HEK293T (cell line): ENCODE measurements at regions not wholly inside any gene's neighbourhood (a gene's known extent, or its start where the extent isn't known, plus 50 kb on each side); places are given as distances from the start of the nearest gene placed in this dataset.

Experiments used
- CTCF ChIA-PET: fragments of 350-600 bp; formaldehyde crosslinking; extraction: SDS; loops from one replicate; lab custom pipeline; 2021; ENCODE audit warnings: antibody characterized with exemption, inconsistent platforms; lab: Yijun Ruan, JAX
- POLR2A ChIA-PET: fragments of 350-600 bp; formaldehyde crosslinking; extraction: SDS; loops from one replicate; lab custom pipeline; 2020; ENCODE audit warnings: antibody characterized with exemption, inconsistent platforms; lab: Yijun Ruan, JAX
- DNase-seq: peaks from one replicate; pipeline ENCODE4 v3.0.0; 2012; ENCODE audit warnings: mixed read lengths; ENCODE audit errors: extremely low spot score
- ARNT ChIP-seq: fragments of 450-650 bp; IDR thresholded peaks from 2 replicates; pipeline ENCODE4 v1.6.1; 2017; ENCODE audit warnings: mild to moderate bottlenecking
- BHLHE40 ChIP-seq: fragments of 450-650 bp; IDR thresholded peaks from 2 replicates; pipeline ENCODE4 v1.6.1; 2016; ENCODE audit warnings: mild to moderate bottlenecking, moderate library complexity, borderline replicate concordance
- CTBP1 ChIP-seq: fragments of 450-650 bp; IDR thresholded peaks from 2 replicates; pipeline ENCODE4 v1.6.1; 2016; ENCODE audit warnings: borderline replicate concordance
- ELF4 ChIP-seq: fragments of 450-650 bp; IDR thresholded peaks from 2 replicates; pipeline ENCODE4 v1.6.1; 2017; ENCODE audit warnings: antibody characterized with exemption
- FOXA1 ChIP-seq: fragments of 450-650 bp; IDR thresholded peaks from 2 replicates; pipeline ENCODE4 v1.6.1; 2016; ENCODE audit warnings: mild to moderate bottlenecking
- FOXK2 ChIP-seq: fragments of 450-650 bp; IDR thresholded peaks from 2 replicates; pipeline ENCODE4 v1.6.1; 2016; ENCODE audit warnings: mild to moderate bottlenecking
- FOXM1 ChIP-seq: fragments of 450-650 bp; IDR thresholded peaks from 2 replicates; pipeline ENCODE4 v1.6.1; 2017; ENCODE audit warnings: mild to moderate bottlenecking, borderline replicate concordance
- HDGF ChIP-seq: fragments of 450-650 bp; IDR thresholded peaks from 2 replicates; pipeline ENCODE4 v1.6.1; 2017; ENCODE audit warnings: antibody characterized with exemption, borderline replicate concordance
- L3MBTL2 ChIP-seq: fragments of 450-650 bp; conservative IDR thresholded peaks from 2 replicates; pipeline ENCODE4 v1.6.1; 2016; ENCODE audit warnings: mild to moderate bottlenecking
- LEF1 ChIP-seq: fragments of 450-650 bp; IDR thresholded peaks from 2 replicates; pipeline ENCODE4 v1.6.1; 2017; ENCODE audit warnings: mild to moderate bottlenecking, borderline replicate concordance
- NFRKB ChIP-seq: fragments of 450-650 bp; IDR thresholded peaks from 2 replicates; pipeline ENCODE4 v1.6.1; 2016; ENCODE audit warnings: mild to moderate bottlenecking, moderate library complexity
- SP1 ChIP-seq: fragments of 450-650 bp; IDR thresholded peaks from 2 replicates; pipeline ENCODE4 v1.6.1; 2017
- SUZ12 ChIP-seq: fragments of 450-650 bp; IDR thresholded peaks from 2 replicates; pipeline ENCODE4 v1.6.1; 2016; ENCODE audit warnings: mild to moderate bottlenecking
- TARDBP ChIP-seq: fragments of 450-650 bp; IDR thresholded peaks from 2 replicates; pipeline ENCODE4 v1.6.1; 2016
- ZNF384 ChIP-seq: fragments of 450-650 bp; IDR thresholded peaks from 2 replicates; pipeline ENCODE4 v1.6.1; 2016
- TF ChIP-seq, protein P1 (sequence below): fragments of 450-650 bp; IDR thresholded peaks from 2 replicates; pipeline ENCODE4 v1.6.1; 2016

DNA sequence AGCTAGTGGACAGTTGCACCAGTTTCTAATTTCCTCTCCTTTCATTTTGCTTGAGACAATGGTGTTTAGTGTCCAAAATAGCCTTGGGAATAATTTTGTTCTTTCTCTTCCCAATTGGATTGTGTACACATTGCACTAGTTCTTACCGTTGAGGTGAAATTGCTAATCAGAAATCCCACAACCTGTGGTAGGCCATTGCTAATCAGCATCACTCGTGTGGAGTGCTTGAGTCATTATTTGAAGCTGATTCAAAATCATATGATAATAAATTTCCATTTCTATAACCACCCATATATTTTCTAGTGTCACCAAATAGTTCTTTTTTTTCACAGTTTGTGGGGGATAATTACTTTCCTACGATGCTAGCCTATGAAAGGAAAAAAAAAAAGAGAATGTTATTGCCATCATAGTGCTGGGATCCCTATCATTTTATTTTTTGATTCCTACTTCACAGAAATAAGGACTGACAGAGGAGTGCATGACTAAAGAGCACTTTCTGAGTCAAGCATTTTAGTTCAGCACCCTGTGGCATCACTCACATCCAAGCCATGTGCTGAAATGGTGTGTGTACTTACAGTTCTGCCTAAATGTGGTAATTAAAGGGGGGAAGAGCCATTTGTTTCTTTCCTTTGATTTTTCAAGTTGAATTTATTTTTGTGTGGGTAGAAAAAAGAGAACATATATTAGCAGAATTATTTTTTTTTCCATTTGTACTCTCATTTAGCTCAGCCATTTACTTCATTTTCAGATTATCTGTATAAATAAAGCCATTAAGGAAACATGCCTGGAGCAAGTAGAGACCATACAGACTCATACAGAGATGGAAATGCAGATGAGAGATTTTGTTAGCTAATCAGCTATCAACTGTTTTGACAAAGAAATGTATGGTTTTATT lies 108.0 kb upstream of the MEIS2 start:
- ChIA-PET CTCF (interaction anchor here (0.6 kb wide), 1 partner anchor 11 kb away, joined by 3 read pairs; no protein-coding TSS in a partner anchor), POLR2A (no interaction called here)
- no peak for DNase-seq
- TF ChIP-seq ARNT (no peak), L3MBTL2 (no peak)

GRCh38 chr15:37209041-37209363 lies 108.7 kb upstream of the MEIS2 start:
- TF ChIP-seq SP1, result no peak
- no peak for TF ChIP-seq SUZ12
- TF ChIP-seq BHLHE40, result no peak
- TF ChIP-seq FOXM1, result no peak
- no peak for TF ChIP-seq NFRKB
- TF ChIP-seq ARNT, result no peak
- no peak for TF ChIP-seq CTBP1
- no peak for TF ChIP-seq FOXK2
- TF ChIP-seq L3MBTL2, result no peak
- TF ChIP-seq, protein P1, sequence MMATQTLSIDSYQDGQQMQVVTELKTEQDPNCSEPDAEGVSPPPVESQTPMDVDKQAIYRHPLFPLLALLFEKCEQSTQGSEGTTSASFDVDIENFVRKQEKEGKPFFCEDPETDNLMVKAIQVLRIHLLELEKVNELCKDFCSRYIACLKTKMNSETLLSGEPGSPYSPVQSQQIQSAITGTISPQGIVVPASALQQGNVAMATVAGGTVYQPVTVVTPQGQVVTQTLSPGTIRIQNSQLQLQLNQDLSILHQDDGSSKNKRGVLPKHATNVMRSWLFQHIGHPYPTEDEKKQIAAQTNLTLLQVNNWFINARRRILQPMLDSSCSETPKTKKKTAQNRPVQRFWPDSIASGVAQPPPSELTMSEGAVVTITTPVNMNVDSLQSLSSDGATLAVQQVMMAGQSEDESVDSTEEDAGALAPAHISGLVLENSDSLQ, result no peak
- no peak for TF ChIP-seq ZNF384
- no peak for TF ChIP-seq LEF1
- no peak for TF ChIP-seq TARDBP
- TF ChIP-seq FOXA1, result no peak
- no peak for TF ChIP-seq HDGF
- TF ChIP-seq ELF4, result no peak
- no peak for DNase-seq
- CTCF ChIA-PET, result no interaction called here
- POLR2A ChIA-PET, result no interaction called here

DNA sequence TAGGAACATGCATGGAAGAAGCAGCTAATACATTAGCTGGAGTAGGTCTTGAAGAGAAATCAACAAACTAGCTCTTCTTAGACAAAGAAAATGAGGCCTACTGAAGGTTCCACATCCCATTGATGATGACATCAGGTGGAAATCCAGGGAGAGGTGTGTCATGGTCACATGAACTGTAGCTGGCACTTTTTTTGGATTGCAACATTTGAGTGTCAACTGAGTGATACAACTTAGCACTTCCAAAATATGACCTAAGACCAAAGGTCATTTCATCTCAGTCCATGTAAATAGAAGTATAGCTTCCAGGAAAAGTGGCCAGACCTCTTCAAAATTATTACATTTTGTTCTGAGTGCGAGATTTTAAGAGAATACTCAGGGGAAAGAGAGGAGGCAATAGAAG lies 117.2 kb upstream of the MEIS2 start:
- TF ChIP-seq ARNT, result no peak
- TF ChIP-seq LEF1, result no peak
- TF ChIP-seq FOXA1, result no peak
- TF ChIP-seq L3MBTL2, result no peak
- TF ChIP-seq BHLHE40, result no peak
- TF ChIP-seq SP1, result no peak
- no peak for TF ChIP-seq ZNF384
- TF ChIP-seq NFRKB, result no peak
- TF ChIP-seq, protein P1, result no peak
- no peak for TF ChIP-seq HDGF
- TF ChIP-seq SUZ12, result no peak
- TF ChIP-seq FOXK2, result no peak
- no peak for TF ChIP-seq FOXM1
- TF ChIP-seq ELF4, result no peak
- TF ChIP-seq TARDBP, result no peak
- no peak for TF ChIP-seq CTBP1
- DNase-seq, result no peak
- ChIA-PET POLR2A (no interaction called here), CTCF (no interaction called here)

- ChIA-PET POLR2A (no interaction called here), CTCF (no interaction called here)
- TF ChIP-seq LEF1 (no peak), CTBP1 (no peak), FOXK2 (no peak), TARDBP (no peak)
- DNase-seq, result no peak
These were observed 118.1 kb upstream of the MEIS2 start for GRCh38 chr15:37218351-37218916.

DNA sequence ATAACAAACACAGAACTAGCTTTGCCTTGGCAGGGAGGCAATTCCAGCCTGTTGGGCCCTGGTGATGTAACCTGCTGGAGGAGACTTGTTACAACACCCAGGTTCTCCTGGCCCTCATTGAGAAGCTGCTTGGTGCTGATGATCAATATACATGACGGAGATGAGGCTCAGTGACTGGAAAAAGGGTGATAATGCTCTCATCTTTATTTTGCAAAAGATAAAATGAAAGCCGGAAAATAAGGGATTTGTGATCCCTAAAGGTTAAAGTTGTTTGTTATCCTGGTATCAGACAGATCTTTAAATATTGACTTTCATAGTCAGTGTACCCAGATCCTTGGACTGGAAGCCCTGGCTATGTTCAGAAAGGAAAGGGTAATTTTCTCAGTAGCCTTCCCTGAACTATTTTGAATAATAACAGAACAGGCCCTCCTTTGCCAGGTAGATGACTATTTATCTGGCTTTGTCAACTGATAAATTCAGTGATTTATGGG lies 118.9 kb upstream of the MEIS2 start:
- ChIA-PET CTCF (interaction anchor here (0.7 kb wide), 1 partner anchor 11 kb away, joined by 3 read pairs; no protein-coding TSS in a partner anchor), POLR2A (no interaction called here)
- no peak for TF ChIP-seq NFRKB
- no peak for TF ChIP-seq CTBP1
- DNase-seq, result no peak

GRCh38 chr15:37220949-37221670 lies 120.8 kb upstream of the MEIS2 start:
- ChIA-PET POLR2A (interaction anchor here (1.3 kb wide), 1 partner anchor 10 kb away, joined by 3 read pairs; no protein-coding TSS in a partner anchor), CTCF (no interaction called here)

More at GRCh38 chr15:37220949-37221670, 120.8 kb upstream of the MEIS2 start:
- TF ChIP-seq TARDBP, result no peak
- TF ChIP-seq, protein P1, result peak; percentile 44
- no peak for DNase-seq
